ENCODE measurements at regions not wholly inside any gene's neighbourhood (a gene's known extent, or its start where the extent isn't known, plus 50 kb on each side); places are given as distances from the start of the nearest gene placed in this dataset.

- H3K4me1 Mint-ChIP-seq (ENCODE audit: low read depth, unreplicated experiment) = no peaks in the 10 kb centered on the region
- DNase-seq = no peak
- Histone ChIP-seq H3K9me3 (no peaks in the 10 kb centered on the region), H3K36me3 (ENCODE audit: control insufficient read depth, insufficient read depth, low read length) (no peaks in the 10 kb centered on the region), H3K4me3 (ENCODE audit: low read depth, low read length) (no peak overlapping the region), H3K27me3 (replicated peaks; ENCODE audit: control insufficient read depth, insufficient read depth, low read length) (no peaks in the 10 kb centered on the region), H3K4me1 (no peaks in the 10 kb centered on the region)
- H3K4me3 Mint-ChIP-seq (ENCODE audit: unreplicated experiment) = no peak overlapping the region
- no peak overlapping the region for H3K27ac Mint-ChIP-seq (ENCODE audit: unreplicated experiment)
- ChIA-PET POLR2A (no interaction called here), CTCF (no interaction called here)
- no peaks in the 10 kb centered on the region for H3K9me3 Mint-ChIP-seq (ENCODE audit: unreplicated experiment)
- no peak for TF ChIP-seq CTCF (IDR thresholded peaks at IDR 0.05; ENCODE audit: insufficient read depth in 1 of 2, low read depth in 1 of 2, low read length in 1 of 2, severe bottlenecking in 1 of 2, unreplicated experiment in 1 of 2)
- no peaks in the 10 kb centered on the region for H3K27me3 Mint-ChIP-seq (ENCODE audit: insufficient read depth, unreplicated experiment)
- no TSS peak for BruUV-seq (replicated peaks)
- no peaks in the 10 kb centered on the region for H3K36me3 Mint-ChIP-seq (ENCODE audit: insufficient read depth, unreplicated experiment)
- intact Hi-C loops (cut with micrococcal nuclease; ENCODE audit: unreplicated experiment) = no loop called here
These were observed 136.7 kb upstream of the ZNF462 start for GRCh38 chr9:106726070-106726815.

- no peak for TF ChIP-seq CTCF (IDR thresholded peaks at IDR 0.05; ENCODE audit: insufficient read depth in 1 of 2, low read depth in 1 of 2, low read length in 1 of 2, severe bottlenecking in 1 of 2, unreplicated experiment in 1 of 2)
- H3K27ac Mint-ChIP-seq (ENCODE audit: unreplicated experiment) = no peak overlapping the region
- no peaks in the 10 kb centered on the region for H3K36me3 ChIP-seq (ENCODE audit: control insufficient read depth, insufficient read depth, low read length)
- DNase-seq = no peak
- no peaks in the 10 kb centered on the region for H3K36me3 Mint-ChIP-seq (ENCODE audit: insufficient read depth, unreplicated experiment)
- H3K27me3 ChIP-seq (replicated peaks; ENCODE audit: control insufficient read depth, insufficient read depth, low read length) = no peaks in the 10 kb centered on the region
- H3K4me1 Mint-ChIP-seq (ENCODE audit: low read depth, unreplicated experiment) = no peaks in the 10 kb centered on the region
- intact Hi-C loops (cut with micrococcal nuclease; ENCODE audit: unreplicated experiment) = no loop called here
- H3K27me3 Mint-ChIP-seq (ENCODE audit: insufficient read depth, unreplicated experiment) = no peaks in the 10 kb centered on the region
- POLR2A ChIA-PET = no interaction called here
- no peaks in the 10 kb centered on the region for H3K9me3 ChIP-seq
- CTCF ChIA-PET = no interaction called here
- H3K4me3 ChIP-seq (ENCODE audit: low read depth, low read length) = no peak overlapping the region
- BruUV-seq (replicated peaks) = no TSS peak
- H3K4me1 ChIP-seq = no peaks in the 10 kb centered on the region
- no peak overlapping the region for H3K4me3 Mint-ChIP-seq (ENCODE audit: unreplicated experiment)
- no peaks in the 10 kb centered on the region for H3K9me3 Mint-ChIP-seq (ENCODE audit: unreplicated experiment)
These were observed 135.0 kb upstream of the ZNF462 start for GRCh38 chr9:106727969-106728368.

- Mint-ChIP-seq H3K36me3 (ENCODE audit: insufficient read depth, unreplicated experiment) (no peaks in the 10 kb centered on the region), H3K4me3 (ENCODE audit: unreplicated experiment) (no peak overlapping the region), H3K27me3 (ENCODE audit: insufficient read depth, unreplicated experiment) (no peaks in the 10 kb centered on the region), H3K4me1 (ENCODE audit: low read depth, unreplicated experiment) (peaks cover 6% of the 10 kb centered on the region), H3K27ac (ENCODE audit: unreplicated experiment) (no peak overlapping the region), H3K9me3 (ENCODE audit: unreplicated experiment) (no peaks in the 10 kb centered on the region)
- ChIA-PET POLR2A (no interaction called here), CTCF (no interaction called here)
- no TSS peak for BruUV-seq (replicated peaks)
- no peak for DNase-seq
- no peaks in the 10 kb centered on the region for H3K4me1 ChIP-seq
- intact Hi-C loops (cut with micrococcal nuclease; ENCODE audit: unreplicated experiment) = no loop called here
- H3K9me3 ChIP-seq = no peaks in the 10 kb centered on the region
- TF ChIP-seq CTCF (IDR thresholded peaks at IDR 0.05; ENCODE audit: insufficient read depth in 1 of 2, low read depth in 1 of 2, low read length in 1 of 2, severe bottlenecking in 1 of 2, unreplicated experiment in 1 of 2) = no peak
- H3K4me3 ChIP-seq (ENCODE audit: low read depth, low read length) = no peak overlapping the region
- no peaks in the 10 kb centered on the region for H3K27me3 ChIP-seq (replicated peaks; ENCODE audit: control insufficient read depth, insufficient read depth, low read length)
- no peaks in the 10 kb centered on the region for H3K36me3 ChIP-seq (ENCODE audit: control insufficient read depth, insufficient read depth, low read length)
These were observed 134.1 kb upstream of the ZNF462 start for GRCh38 chr9:106728860-106729259.
